ENCODE measurements at regions not wholly inside any gene's neighbourhood (a gene's known extent, or its start where the extent isn't known, plus 50 kb on each side); places are given as distances from the start of the nearest gene placed in this dataset.

- Histone ChIP-seq H3K9me3 (no peaks in the 10 kb centered on the region), H3K27ac (peak overlapping the region; percentile 20 to 59 (median 52)), H3K27me3 (no peaks in the 10 kb centered on the region), H3K4me1 (peaks cover 0 to 18% (median 0%) of the 10 kb centered on the region in 4 donors), H3K36me3 (no peaks in the 10 kb centered on the region), H3K4me3 (peak overlapping the region; percentile 6 to 56 (median 32))
- no peak for DNase-seq
- intact Hi-C loops (cut with DNase I; ENCODE audit: low total_unique reads), result loop anchor here (5.0 kb wide), 1 partner anchor 507 kb away; no protein-coding TSS in a partner anchor
- TF ChIP-seq POLR2AphosphoS5 (IDR thresholded peaks at IDR 0.05) (no peak), EP300 (IDR thresholded peaks at IDR 0.05; ENCODE audit: low read depth) (no peak), CTCF (IDR thresholded peaks at IDR 0.05) (no peak), POLR2A (IDR thresholded peaks at IDR 0.05) (no peak)
- WGBS, 2 donors (ENCODE audit: low coverage in 1 of 2), result 36 to 42% methylated on average over 3 to 13 of the region's 13 CpGs
- in situ Hi-C loops (cut with MboI; ENCODE audit: low pct_ligation_motif_present in 1 of 4, low pct_unique_long_range_greater_than_20kb in 1 of 4, low sequenced_read_pairs in 3 of 4), result loop anchor here in 2 of 4 donors (10.0 to 25.0 kb wide), 2 partner anchors 502 to 609 kb away; no protein-coding TSS in a partner anchor
These were observed 141.9 kb upstream of the CCDC54 start for GRCh38 chr3:107235193-107235927.

GRCh38 chr3:107235928-107236315, 141.3 kb upstream of the CCDC54 start:
- H3K4me3 ChIP-seq, result peak overlapping the region; percentile 6 to 56 (median 32)
- intact Hi-C loops (cut with DNase I; ENCODE audit: low total_unique reads) (loop anchor here (5.0 kb wide), 1 partner anchor 506 kb away; no protein-coding TSS in a partner anchor), in situ Hi-C loops (cut with MboI; ENCODE audit: low pct_ligation_motif_present in 1 of 4, low pct_unique_long_range_greater_than_20kb in 1 of 4, low sequenced_read_pairs in 3 of 4) (loop anchor here in 2 of 4 donors (10.0 to 25.0 kb wide), 2 partner anchors 501 to 609 kb away; no protein-coding TSS in a partner anchor)
- H3K27ac ChIP-seq, result peak overlapping the region; percentile 20 to 59 (median 52)
- H3K36me3 ChIP-seq, result no peaks in the 10 kb centered on the region
- no peaks in the 10 kb centered on the region for H3K27me3 ChIP-seq
- WGBS, 2 donors (ENCODE audit: low coverage in 1 of 2), result 0% methylated on average over 5 of the region's 5 CpGs
- peak; percentile 20 for DNase-seq
- peaks cover 0 to 21% (median 3%) of the 10 kb centered on the region in 4 donors for H3K4me1 ChIP-seq
- TF ChIP-seq POLR2A (IDR thresholded peaks at IDR 0.05) (no peak), CTCF (IDR thresholded peaks at IDR 0.05) (peak; percentile 82 to 93 (median 87)), POLR2AphosphoS5 (IDR thresholded peaks at IDR 0.05) (no peak)
- no peaks in the 10 kb centered on the region for H3K9me3 ChIP-seq

GRCh38 chr3:107236655-107237337, 140.4 kb upstream of the CCDC54 start:
- H3K27ac ChIP-seq, result peak overlapping the region in 2 of 4 donors; percentile 20 to 56
- intact Hi-C loops (cut with DNase I; ENCODE audit: low total_unique reads), result loop anchor here (5.0 kb wide), 1 partner anchor 506 kb away; no protein-coding TSS in a partner anchor
- no peaks in the 10 kb centered on the region for H3K27me3 ChIP-seq
- no peak for DNase-seq
- no peaks in the 10 kb centered on the region for H3K9me3 ChIP-seq
- peaks cover 0 to 28% (median 9%) of the 10 kb centered on the region in 4 donors for H3K4me1 ChIP-seq
- 85 to 89% methylated on average over 4 of the region's 4 CpGs for WGBS, 2 donors (ENCODE audit: low coverage in 1 of 2)
- H3K4me3 ChIP-seq, result no peak overlapping the region
- H3K36me3 ChIP-seq, result no peaks in the 10 kb centered on the region
- in situ Hi-C loops (cut with MboI; ENCODE audit: low pct_ligation_motif_present in 1 of 4, low pct_unique_long_range_greater_than_20kb in 1 of 4, low sequenced_read_pairs in 3 of 4), result loop anchor here in 2 of 4 donors (10.0 to 25.0 kb wide), 2 partner anchors 501 to 608 kb away; no protein-coding TSS in a partner anchor
- TF ChIP-seq EP300 (IDR thresholded peaks at IDR 0.05; ENCODE audit: low read depth) (no peak), POLR2AphosphoS5 (IDR thresholded peaks at IDR 0.05) (no peak), POLR2A (IDR thresholded peaks at IDR 0.05) (no peak), CTCF (IDR thresholded peaks at IDR 0.05) (no peak)

- WGBS, 2 donors (ENCODE audit: low coverage in 1 of 2), result 80 to 91% methylated on average over 2 of the region's 2 CpGs
- DNase-seq, result no peak
- no peaks in the 10 kb centered on the region for H3K27me3 ChIP-seq
- no peaks in the 10 kb centered on the region for H3K36me3 ChIP-seq
- H3K4me3 ChIP-seq, result no peak overlapping the region
- H3K27ac ChIP-seq, result no peak overlapping the region
- intact Hi-C loops (cut with DNase I; ENCODE audit: low total_unique reads) (loop anchor here (5.0 kb wide), 1 partner anchor 504 kb away; no protein-coding TSS in a partner anchor), in situ Hi-C loops (cut with MboI; ENCODE audit: low pct_ligation_motif_present in 1 of 4, low pct_unique_long_range_greater_than_20kb in 1 of 4, low sequenced_read_pairs in 3 of 4) (loop anchor here in 2 of 4 donors (10.0 to 25.0 kb wide), 2 partner anchors 499 to 606 kb away; no protein-coding TSS in a partner anchor)
- TF ChIP-seq EP300 (IDR thresholded peaks at IDR 0.05; ENCODE audit: low read depth) (no peak), POLR2AphosphoS5 (IDR thresholded peaks at IDR 0.05) (no peak), POLR2A (IDR thresholded peaks at IDR 0.05) (no peak), CTCF (IDR thresholded peaks at IDR 0.05) (no peak)
- no peaks in the 10 kb centered on the region for H3K9me3 ChIP-seq
- H3K4me1 ChIP-seq, result peaks cover 3 to 38% (median 11%) of the 10 kb centered on the region in 4 donors
These were observed 138.5 kb upstream of the CCDC54 start for GRCh38 chr3:107238787-107239186.

Measured in transverse colon (tissue), 4 donors.